B cell (primary cell): ENCODE measurements at regions not wholly inside any gene's neighbourhood (a gene's known extent, or its start where the extent isn't known, plus 50 kb on each side); places are given as distances from the start of the nearest gene placed in this dataset.

Experiments
- CTCF ChIP-seq: fragments of 200-600 bp; IDR thresholded peaks from one replicate; pipeline ENCODE4 v1.8.0; 2022; ENCODE audit warnings: antibody characterized with exemption, mild to moderate bottlenecking
- EZH2 ChIP-seq: IDR thresholded peaks from 2 replicates; pipeline ENCODE4 v1.6.1; 2012; ENCODE audit warnings: borderline replicate concordance, low read depth, mild to moderate bottlenecking, moderate library complexity, low read length; ENCODE audit not compliant: insufficient read depth, poor library complexity, severe bottlenecking

GRCh38 chr3:64900617-64901521 lies 213.1 kb upstream of the ADAMTS9 start:
- no peak for TF ChIP-seq CTCF
- no peak for TF ChIP-seq EZH2
